ENCODE measurements at regions not wholly inside any gene's neighbourhood (a gene's known extent, or its start where the extent isn't known, plus 50 kb on each side); places are given as distances from the start of the nearest gene placed in this dataset.

- H3K4me1 ChIP-seq: no peaks in the 10 kb centered on the region
- H3K27ac ChIP-seq: no peak overlapping the region
- H3K9ac ChIP-seq (ENCODE audit: low read depth in 2 of 2, low read length in 2 of 2): no peak overlapping the region
- DNase-seq: no peak
- H3K4me3 ChIP-seq: no peak overlapping the region
- no peaks in the 10 kb centered on the region for H3K9me3 ChIP-seq
- H3K36me3 ChIP-seq: no peaks in the 10 kb centered on the region
- H3K27me3 ChIP-seq: no peaks in the 10 kb centered on the region
- intact Hi-C loops (cut with DNase I): no loop called here
- TF ChIP-seq CTCF (IDR thresholded peaks at IDR 0.05): no peak
These were observed 145.3 kb downstream of the SP3 start for GRCh38 chr2:173819852-173820251.

- no peak overlapping the region for H3K9ac ChIP-seq (ENCODE audit: low read depth in 2 of 2, low read length in 2 of 2)
- no peaks in the 10 kb centered on the region for H3K36me3 ChIP-seq
- no peak overlapping the region for H3K27ac ChIP-seq
- no peak overlapping the region for H3K4me3 ChIP-seq
- no peaks in the 10 kb centered on the region for H3K4me1 ChIP-seq
- TF ChIP-seq CTCF (IDR thresholded peaks at IDR 0.05): no peak
- intact Hi-C loops (cut with DNase I): no loop called here
- no peaks in the 10 kb centered on the region for H3K27me3 ChIP-seq
- no peaks in the 10 kb centered on the region for H3K9me3 ChIP-seq
- no peak for DNase-seq
These were observed 143.7 kb downstream of the SP3 start for GRCh38 chr2:173821451-173821850.

- no peaks in the 10 kb centered on the region for H3K4me1 ChIP-seq
- no peak overlapping the region for H3K9ac ChIP-seq (ENCODE audit: low read depth in 2 of 2, low read length in 2 of 2)
- intact Hi-C loops (cut with DNase I): no loop called here
- no peak overlapping the region for H3K27ac ChIP-seq
- DNase-seq: no peak
- H3K9me3 ChIP-seq: no peaks in the 10 kb centered on the region
- no peaks in the 10 kb centered on the region for H3K36me3 ChIP-seq
- TF ChIP-seq CTCF (IDR thresholded peaks at IDR 0.05): no peak
- H3K27me3 ChIP-seq: no peaks in the 10 kb centered on the region
- no peak overlapping the region for H3K4me3 ChIP-seq
These were observed 142.2 kb downstream of the SP3 start for GRCh38 chr2:173822889-173823542.

GRCh38 chr2:173823543-173823939, 141.6 kb downstream of the SP3 start:
- no peaks in the 10 kb centered on the region for H3K27me3 ChIP-seq
- no peak overlapping the region for H3K27ac ChIP-seq
- no peak overlapping the region for H3K9ac ChIP-seq (ENCODE audit: low read depth in 2 of 2, low read length in 2 of 2)
- no peaks in the 10 kb centered on the region for H3K36me3 ChIP-seq
- TF ChIP-seq CTCF (IDR thresholded peaks at IDR 0.05): no peak
- intact Hi-C loops (cut with DNase I): no loop called here
- no peak for DNase-seq
- no peak overlapping the region for H3K4me3 ChIP-seq
- no peaks in the 10 kb centered on the region for H3K9me3 ChIP-seq
- H3K4me1 ChIP-seq: no peaks in the 10 kb centered on the region

DNA sequence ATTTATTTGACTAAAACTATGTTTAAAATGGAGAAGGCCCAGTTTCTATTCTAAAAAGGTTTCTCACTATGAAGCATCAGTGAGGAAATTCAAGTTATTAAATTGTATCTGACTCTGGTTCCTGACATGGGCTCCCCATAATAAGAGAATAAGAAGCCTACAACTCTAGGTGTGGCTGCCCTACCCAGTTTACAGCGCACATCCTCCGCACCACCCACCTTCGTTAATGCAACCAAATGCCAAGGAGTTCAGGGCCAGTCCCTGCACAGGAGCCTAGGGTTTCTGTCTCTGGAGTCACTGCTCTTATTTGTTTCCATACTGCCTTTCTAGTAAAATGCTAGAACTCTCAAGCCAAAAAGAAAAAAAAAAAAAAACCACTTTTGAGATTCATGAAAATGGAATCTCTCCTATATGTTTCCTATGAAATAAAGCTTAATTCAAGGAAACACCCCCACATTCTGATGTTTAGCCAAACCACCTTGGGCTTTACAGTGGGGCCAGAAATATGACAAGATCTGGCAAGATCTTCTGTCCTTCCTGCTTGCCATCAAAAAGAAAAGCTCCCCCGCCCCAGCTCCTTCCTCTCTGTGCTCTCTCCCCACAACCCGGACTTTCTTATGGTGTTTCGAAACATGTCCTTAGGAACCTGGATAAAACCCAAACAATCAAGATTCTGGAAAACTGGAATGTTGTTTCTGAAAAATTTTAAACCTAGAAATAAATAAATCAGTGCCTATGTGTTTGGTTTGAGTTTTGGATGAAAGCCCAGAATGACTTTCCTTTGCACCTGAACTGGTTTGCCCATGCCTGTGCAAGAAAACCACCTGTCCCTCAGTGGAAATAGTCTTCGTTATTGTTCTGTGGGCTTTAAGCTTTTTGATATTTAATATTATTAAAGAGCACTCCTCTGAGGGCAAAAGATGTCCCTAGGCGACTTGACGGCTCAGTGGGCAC, 136.7 kb downstream of the SP3 start:
- no peak overlapping the region for H3K27ac ChIP-seq
- H3K4me3 ChIP-seq: no peak overlapping the region
- TF ChIP-seq CTCF (IDR thresholded peaks at IDR 0.05): no peak
- no peak overlapping the region for H3K9ac ChIP-seq (ENCODE audit: low read depth in 2 of 2, low read length in 2 of 2)
- no peaks in the 10 kb centered on the region for H3K36me3 ChIP-seq
- H3K27me3 ChIP-seq: no peaks in the 10 kb centered on the region
- intact Hi-C loops (cut with DNase I): no loop called here
- DNase-seq: peak; percentile 31
- H3K4me1 ChIP-seq: no peaks in the 10 kb centered on the region
- H3K9me3 ChIP-seq: no peaks in the 10 kb centered on the region

Data from colonic mucosa (tissue), 4 donors.